C4-2B (cell line): ENCODE measurements at regions not wholly inside any gene's neighbourhood (a gene's known extent, or its start where the extent isn't known, plus 50 kb on each side); places are given as distances from the start of the nearest gene placed in this dataset.

Source experiments
- ZFX ChIP-seq: fragments of 450-650 bp; IDR thresholded peaks from 2 replicates; pipeline ENCODE4 v1.6.1; 2017
- TF ChIP-seq, protein P1 (sequence below): fragments of 450-650 bp; conservative IDR thresholded peaks from 2 replicates; pipeline ENCODE4 v1.5.1; 2017; ENCODE audit warnings: mild to moderate bottlenecking

DNA sequence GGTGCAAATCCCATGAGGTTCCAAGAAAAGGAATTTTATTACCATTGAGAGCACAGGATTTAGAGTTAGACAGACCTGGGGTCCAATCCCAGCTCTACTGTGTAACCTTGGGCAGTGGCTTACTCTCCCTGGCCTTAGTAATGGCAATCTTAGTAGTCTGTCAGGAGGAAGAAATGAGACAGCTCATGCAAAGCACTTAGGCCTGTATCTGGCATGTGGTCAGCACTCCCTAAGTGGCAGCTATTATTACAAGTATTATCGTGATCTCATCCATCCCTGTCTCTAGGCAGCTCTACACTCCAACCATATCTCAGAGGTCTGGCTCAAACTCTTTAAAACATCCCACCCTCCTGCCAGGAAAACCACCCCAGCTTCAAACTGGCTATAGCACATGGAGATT lies 129.6 kb upstream of the NALF2 start:
- TF ChIP-seq, protein P1, sequence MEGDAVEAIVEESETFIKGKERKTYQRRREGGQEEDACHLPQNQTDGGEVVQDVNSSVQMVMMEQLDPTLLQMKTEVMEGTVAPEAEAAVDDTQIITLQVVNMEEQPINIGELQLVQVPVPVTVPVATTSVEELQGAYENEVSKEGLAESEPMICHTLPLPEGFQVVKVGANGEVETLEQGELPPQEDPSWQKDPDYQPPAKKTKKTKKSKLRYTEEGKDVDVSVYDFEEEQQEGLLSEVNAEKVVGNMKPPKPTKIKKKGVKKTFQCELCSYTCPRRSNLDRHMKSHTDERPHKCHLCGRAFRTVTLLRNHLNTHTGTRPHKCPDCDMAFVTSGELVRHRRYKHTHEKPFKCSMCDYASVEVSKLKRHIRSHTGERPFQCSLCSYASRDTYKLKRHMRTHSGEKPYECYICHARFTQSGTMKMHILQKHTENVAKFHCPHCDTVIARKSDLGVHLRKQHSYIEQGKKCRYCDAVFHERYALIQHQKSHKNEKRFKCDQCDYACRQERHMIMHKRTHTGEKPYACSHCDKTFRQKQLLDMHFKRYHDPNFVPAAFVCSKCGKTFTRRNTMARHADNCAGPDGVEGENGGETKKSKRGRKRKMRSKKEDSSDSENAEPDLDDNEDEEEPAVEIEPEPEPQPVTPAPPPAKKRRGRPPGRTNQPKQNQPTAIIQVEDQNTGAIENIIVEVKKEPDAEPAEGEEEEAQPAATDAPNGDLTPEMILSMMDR, result no peak
- TF ChIP-seq ZFX, result no peak
